NCI-H446 treated with DMSO at 0.1 percent for 48 hours (cell line): ENCODE measurements at regions not wholly inside any gene's neighbourhood (a gene's known extent, or its start where the extent isn't known, plus 50 kb on each side); places are given as distances from the start of the nearest gene placed in this dataset.
"Not testable (repeated sequence)": the region's sequence is repeated elsewhere in the genome, so short reads cannot be mapped to it uniquely, and the experiment has no call there.

Experiments used
- DNase-seq: peaks from one replicate; lab custom pipeline; 2025; lab: John Stamatoyannopoulos, UW

DNA sequence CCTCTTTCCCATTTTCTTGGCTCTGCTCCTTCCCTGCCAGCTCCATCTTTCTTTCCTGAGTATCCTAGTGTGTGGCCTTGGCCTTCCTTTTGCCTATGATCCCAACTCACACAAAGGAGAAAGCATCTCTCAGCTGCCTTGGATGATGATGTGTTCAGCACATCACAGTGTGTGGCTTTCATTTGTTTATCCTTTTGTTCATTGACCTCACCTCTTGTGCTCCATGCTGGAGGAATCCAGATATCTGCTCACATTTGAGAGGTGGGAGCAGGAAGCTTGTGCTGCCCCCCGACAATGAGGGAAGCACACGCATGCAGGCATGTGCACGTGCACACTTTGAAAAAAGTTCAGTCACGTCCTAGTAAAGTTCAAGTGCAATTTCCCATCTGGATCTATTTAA, 131.0 kb downstream of the SMIM20 start:
- DNase-seq: no peak

DNA sequence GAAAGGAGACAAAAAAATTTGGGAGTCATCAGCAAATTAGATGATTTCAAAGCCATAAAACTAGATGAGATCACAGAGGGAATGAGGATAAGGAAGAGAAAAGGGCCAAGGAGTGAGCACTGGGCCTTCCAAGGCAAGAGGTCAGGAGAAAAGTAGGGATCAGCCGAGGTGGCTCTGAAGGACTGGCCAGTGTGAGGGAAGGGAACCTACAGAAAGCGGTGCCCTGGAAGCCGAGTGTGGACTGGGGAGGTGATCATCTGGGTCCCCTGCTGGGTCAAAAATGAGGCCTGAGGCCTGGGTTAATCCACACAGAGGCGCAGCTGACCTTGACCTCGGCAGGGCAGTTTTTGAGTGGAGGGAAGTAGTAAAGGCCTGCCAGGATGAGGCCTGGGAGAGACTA, 133.8 kb downstream of the SMIM20 start:
- DNase-seq: no peak

- no peak for DNase-seq
Observed at GRCh38 chr4:26048378-26048882, 134.4 kb downstream of the SMIM20 start.

DNA sequence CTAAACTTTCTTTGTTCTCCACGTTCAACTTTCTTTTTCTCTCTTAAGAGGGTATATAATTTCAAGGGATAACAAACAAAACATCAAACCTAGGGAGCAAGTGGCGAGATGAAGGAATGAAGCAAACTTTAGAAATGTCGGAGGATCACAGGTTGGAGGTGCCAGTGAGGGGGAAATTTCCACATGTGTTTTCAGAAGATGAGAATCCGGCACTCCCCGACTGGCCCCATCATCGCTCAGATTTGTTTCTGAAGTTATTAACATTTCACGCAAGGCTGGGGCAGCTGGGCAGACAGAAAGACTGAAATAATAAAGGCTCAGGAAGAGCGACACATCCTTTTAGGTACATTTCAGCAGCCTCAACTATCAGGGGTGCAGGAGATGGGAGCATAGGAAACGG, 134.9 kb downstream of the SMIM20 start:
- DNase-seq: no peak

DNA sequence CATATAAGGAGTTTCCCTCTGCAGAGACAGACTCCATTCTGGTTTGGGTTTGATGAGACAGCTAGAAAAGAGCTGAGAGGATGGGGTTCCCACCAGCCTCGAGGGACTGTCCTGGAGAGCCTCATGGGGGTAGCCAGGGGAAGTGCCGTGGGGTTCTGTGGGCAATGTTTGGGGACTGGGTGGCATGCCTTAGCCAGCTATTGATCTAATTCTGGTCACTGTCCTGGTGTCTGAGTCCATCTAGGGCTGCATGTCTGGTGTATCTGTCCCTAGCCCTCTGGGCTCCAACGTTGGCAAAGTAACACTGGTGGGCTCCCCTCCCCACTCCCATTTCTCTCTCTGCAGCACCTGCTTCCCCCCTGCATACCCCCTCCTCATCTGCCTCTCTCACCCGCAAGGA, 135.4 kb downstream of the SMIM20 start:
- DNase-seq: no peak

GRCh38 chr4:26050212-26050643, 136.2 kb downstream of the SMIM20 start:
- DNase-seq: no peak

DNA sequence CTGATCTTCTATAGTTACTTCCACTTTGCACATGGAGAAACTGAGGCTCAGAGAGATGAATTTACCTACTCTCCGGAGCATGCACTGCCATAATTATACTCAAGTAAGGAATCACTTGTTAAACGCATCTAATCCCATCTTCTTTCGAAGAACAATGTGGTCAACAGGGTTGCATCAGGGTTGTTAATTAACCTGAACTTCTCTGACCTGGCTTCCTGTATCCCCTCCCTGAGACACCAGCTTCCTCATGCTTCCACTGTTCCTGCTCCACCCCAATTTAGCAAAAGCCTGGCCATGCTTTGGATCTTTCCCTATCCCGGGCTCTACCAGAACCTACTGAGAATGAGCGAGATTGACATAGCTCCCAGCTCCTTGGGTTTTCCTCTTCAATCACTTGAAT, 136.7 kb downstream of the SMIM20 start:
- no peak for DNase-seq

GRCh38 chr4:26051240-26051639, 137.2 kb downstream of the SMIM20 start:
- no peak for DNase-seq

GRCh38 chr4:26052663-26053541, 138.9 kb downstream of the SMIM20 start:
- DNase-seq: no peak

GRCh38 chr4:26053761-26054160, 139.7 kb downstream of the SMIM20 start:
- DNase-seq: no peak

DNA sequence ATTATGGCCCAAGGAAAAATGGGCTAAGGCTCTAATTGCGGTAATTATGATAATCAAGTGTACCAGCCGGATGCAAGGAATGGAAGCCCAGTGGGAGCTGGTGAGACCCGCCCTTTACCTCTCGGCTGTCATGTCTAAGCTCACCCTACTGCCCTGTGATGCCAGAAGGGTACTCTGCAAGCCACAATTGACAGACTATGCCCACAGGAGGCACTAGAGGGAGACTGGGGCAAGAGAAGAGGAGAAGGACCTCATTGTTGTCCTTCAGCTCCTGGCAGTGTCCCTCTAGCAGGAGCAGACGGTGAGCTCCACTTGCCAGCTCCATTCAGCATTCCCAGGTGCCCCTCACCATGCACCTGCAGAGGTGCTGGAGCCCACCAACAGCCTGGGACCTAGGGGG, 141.8 kb downstream of the SMIM20 start:
- DNase-seq: no peak

DNA sequence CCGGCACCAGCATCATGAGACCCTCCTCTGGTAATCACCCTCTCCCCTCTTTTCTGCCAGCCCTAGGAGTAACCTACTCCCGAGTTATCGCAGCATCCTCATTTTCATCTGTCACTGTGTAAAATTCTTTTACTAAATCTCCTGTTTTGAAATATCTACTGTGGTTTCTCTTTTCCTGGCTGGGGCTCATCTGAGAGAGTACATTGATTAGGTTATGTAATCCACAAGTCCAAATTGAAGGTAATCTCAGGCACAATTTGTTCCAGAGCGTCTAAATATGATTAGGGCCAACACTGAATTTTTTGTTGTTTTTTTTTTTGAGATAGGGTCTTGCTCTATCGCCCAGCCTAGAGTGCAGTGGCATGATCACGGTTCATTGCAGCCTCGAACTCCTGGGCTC, 142.4 kb downstream of the SMIM20 start:
- DNase-seq: no peak

DNA sequence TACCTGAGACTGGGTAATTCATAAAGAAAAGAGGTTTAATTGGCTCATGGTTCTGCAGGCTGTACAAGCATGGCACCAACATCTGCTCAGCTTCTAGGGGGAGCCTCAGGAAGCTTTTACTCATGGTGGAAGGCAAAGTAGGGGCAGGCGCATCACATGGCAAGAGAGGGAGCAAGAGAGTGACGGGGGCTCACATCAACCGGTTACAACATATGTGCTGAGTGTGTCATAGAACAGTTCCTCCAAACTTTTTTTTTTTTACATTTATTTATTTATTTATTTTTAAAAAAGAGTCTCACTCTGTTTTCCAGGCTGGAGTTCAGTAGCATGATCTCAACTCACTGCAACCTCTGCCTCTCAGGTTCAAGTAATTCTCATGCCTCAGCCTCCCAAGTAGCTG, 143.8 kb downstream of the SMIM20 start:
- not testable (repeated sequence) for DNase-seq

DNA sequence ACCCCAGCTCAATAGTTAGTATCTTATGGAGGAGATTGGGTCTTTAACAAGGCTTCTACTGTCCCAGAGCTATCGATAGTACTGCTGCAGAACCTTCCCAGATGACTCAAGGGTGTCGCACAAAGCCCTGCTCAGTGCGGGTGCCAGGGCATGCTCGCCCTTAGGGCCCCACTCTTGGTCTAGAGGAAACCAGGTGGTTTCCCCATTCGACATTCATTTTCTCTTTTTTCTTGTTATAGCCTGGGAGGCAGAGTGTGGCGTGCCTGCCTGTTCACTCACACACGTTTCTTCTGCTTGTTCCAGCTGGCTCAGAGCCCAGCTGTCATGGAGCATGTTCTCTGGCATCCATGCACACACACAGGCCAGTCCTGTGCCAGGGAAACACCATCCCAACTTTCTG, 144.5 kb downstream of the SMIM20 start:
- DNase-seq: peak; percentile 33

DNA sequence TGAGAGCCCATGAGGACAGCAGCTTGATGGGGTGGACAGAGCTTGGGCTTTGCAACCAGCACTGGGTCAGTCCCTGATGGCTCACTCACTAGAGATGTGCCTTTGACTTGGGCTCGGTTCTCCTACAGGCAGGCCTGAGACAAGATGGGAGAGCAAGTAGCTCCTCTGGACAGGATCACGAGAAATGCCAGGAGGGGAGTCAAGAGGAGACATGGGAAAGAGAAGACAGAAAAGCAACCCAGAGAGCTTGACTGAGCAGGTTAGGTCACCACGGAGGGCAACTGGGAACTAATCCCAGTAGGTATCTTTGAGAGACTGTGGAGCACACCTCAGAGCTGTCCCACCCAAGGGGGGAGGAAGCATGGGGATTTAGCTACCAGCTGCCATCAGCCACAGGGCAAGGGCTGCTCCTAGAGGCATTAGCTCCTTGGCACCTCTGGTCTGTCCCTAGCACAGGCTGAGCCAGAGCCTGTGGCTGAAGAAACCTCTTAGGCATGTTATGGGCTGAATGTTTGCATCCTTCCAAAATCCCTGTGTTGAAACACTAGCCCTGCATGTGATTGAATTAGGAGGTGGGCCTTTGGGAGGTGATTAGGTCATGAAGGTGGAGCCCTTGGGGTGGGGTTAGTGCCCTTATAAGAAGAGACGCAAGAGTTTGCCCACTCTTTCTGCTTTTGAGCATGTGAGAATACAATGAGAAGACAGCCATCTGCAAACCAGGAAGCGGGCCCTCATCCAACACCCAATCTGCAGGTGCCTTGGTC, 145.6 kb downstream of the SMIM20 start:
- DNase-seq: no peak

DNA sequence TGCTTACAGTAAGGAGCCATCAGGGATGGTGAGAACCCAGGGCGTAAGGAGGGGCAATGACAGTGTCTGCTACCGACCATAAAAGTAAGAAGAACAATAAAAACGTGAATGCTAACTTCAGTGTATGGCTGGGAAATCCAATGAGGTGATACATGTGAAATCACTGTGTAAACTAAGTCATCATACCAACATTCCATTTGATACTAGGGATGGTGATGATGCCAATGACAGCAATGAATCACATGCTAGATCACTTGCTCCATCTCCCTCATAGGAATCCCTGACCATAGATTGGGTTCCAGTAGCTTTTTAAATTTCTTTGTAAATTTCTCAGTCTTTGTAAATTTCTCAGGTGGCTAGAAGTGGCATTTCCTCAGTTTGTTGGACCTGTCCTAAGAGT, 146.3 kb downstream of the SMIM20 start:
- no peak for DNase-seq

GRCh38 chr4:26061248-26061986, 147.4 kb downstream of the SMIM20 start:
- DNase-seq: no peak

DNA sequence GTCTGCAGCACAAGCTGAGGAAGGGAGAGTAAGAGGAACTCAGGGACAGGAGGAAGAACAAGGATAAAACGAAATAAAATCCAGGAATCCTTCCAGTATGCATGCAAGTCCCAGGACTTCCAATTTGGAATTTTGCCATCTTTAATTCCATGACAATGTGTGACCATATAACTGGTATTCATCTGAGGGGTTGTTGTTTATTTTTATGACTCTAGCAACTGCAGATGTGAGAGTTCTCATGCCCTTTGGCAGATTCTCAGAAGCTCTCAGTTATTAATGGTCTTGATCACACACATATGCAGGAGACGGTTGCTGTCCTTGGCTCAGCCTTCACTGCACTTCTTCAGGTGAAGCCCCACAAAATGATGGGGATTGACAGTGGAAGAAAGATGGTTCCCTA, 148.2 kb downstream of the SMIM20 start:
- no peak for DNase-seq

DNA sequence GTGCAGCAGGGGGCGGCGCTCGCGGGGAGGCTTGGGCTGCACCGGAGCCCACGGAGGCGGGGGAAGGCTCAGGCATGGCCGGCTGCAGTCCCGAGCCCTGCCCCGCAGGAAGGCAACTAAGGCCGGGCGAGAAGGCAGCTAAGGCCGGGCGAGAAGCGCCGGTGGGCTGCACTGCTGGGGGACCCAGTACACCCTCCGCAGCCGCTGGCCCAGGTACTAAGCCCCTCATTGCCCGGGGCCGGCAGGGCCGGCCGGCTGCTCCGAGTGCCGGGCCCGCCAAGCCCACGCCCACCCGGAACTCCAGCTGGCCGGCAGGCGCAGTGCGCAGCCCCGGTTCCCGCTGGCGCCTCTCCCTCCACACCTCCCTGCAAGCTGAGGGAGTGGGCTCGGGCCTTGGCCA, 150.0 kb downstream of the SMIM20 start:
- not testable (repeated sequence) for DNase-seq

GRCh38 chr4:26065833-26066232, 151.8 kb downstream of the SMIM20 start:
- no peak for DNase-seq

DNA sequence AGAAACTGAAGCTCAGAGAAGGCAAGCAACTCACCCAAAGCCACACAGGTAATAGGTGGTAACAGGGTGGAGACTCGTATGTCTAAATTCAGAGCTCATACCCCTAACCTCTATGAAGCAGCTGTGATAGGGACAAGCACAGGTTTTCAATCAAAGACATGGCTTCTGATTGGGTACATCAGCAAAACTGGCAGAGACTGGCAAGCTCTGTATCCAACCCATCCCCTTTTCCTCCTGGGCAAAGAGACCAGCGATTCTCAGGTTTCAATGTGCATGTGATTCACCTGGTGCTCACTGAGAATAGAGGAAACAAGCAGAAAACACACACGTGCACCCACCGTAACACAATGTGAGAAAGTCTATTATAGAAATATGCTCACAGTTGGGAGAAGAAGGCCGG, 153.0 kb downstream of the SMIM20 start:
- DNase-seq: no peak

DNA sequence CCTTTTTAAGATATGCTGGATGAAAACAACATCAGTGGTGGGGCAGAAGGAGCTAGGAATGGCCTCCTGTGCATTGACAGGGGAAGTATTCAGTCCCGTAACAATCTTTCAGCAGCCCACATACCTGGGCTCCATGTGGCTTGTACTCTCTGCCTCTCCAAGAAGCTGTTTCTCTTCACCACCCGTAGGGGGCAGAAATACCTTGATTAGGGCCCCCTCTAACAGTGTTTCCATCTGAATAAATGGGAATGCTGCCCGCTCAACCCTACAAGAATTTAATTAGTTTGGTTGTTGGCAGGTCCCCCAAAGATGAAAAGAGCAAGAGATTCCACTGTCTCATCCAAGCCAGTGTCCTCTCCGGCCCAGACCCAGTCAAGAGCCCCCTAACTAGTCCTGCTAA, 155.2 kb downstream of the SMIM20 start:
- DNase-seq: no peak
